H9 (cell line): ENCODE measurements at regions not wholly inside any gene's neighbourhood (a gene's known extent, or its start where the extent isn't known, plus 50 kb on each side); places are given as distances from the start of the nearest gene placed in this dataset.
"Not testable (repeated sequence)": the region's sequence is repeated elsewhere in the genome, so short reads cannot be mapped to it uniquely, and the experiment has no call there.

Source experiments
- DNase-seq: peaks from one replicate; pipeline ENCODE4 v3.0.0-alpha.2; 2017
- H2AFZ ChIP-seq: one replicate; pipeline ENCODE4 v1.6.1; 2013; ENCODE audit warnings: mild to moderate bottlenecking, low read length, control low read depth, moderate library complexity
- H2AK5ac ChIP-seq: 2 replicates; pipeline ENCODE4 v1.6.1; 2013; ENCODE audit warnings: low read length, control low read depth, mixed read lengths; ENCODE audit not compliant: insufficient read length
- H2BK120ac ChIP-seq: one replicate; pipeline ENCODE4 v1.6.1; 2013; ENCODE audit warnings: low read depth, mild to moderate bottlenecking, low read length, control low read depth, inconsistent platforms; ENCODE audit not compliant: poor library complexity, severe bottlenecking
- H2BK12ac ChIP-seq: 2 replicates; pipeline ENCODE4 v1.6.1; 2013; ENCODE audit warnings: low read length, control low read depth, mixed read lengths, low read depth; ENCODE audit not compliant: insufficient read length
- H2BK15ac ChIP-seq: 2 replicates; pipeline ENCODE4 v1.6.1; 2013; ENCODE audit warnings: low read depth, low read length, control low read depth
- H2BK20ac ChIP-seq: one replicate; pipeline ENCODE4 v1.6.1; 2013; ENCODE audit warnings: low read depth, mild to moderate bottlenecking, low read length, control low read depth, inconsistent platforms; ENCODE audit not compliant: poor library complexity, severe bottlenecking
- H2BK5ac ChIP-seq: 2 replicates; pipeline ENCODE4 v1.6.1; 2013; ENCODE audit warnings: low read length, control low read depth, mixed read lengths; ENCODE audit not compliant: insufficient read length
- H3K14ac ChIP-seq: 2 replicates; pipeline ENCODE4 v1.6.1; 2013; ENCODE audit warnings: low read length, control low read depth; ENCODE audit not compliant: insufficient read depth
- H3K18ac ChIP-seq: 2 replicates; pipeline ENCODE4 v1.6.1; 2013; ENCODE audit warnings: low read depth, mild to moderate bottlenecking, mixed read lengths, low read length, control low read depth; ENCODE audit not compliant: insufficient read length
- H3K23ac ChIP-seq: 2 replicates; pipeline ENCODE4 v1.6.1; 2013; ENCODE audit warnings: low read length, control low read depth, mixed read lengths, low read depth; ENCODE audit not compliant: insufficient read length
- H3K23me2 ChIP-seq: 2 replicates; pipeline ENCODE4 v1.6.1; 2013; ENCODE audit warnings: low read depth, mild to moderate bottlenecking, mixed read lengths, low read length, control low read depth; ENCODE audit not compliant: insufficient read length, poor library complexity, severe bottlenecking
- H3K27ac ChIP-seq: 2 replicates; pipeline ENCODE4 v1.5.1; 2013; ENCODE audit warnings: low read length, control low read depth, mixed read lengths, low read depth; ENCODE audit not compliant: insufficient read length
- H3K27me3 ChIP-seq: 2 replicates; pipeline ENCODE4 v1.6.1; 2013; ENCODE audit warnings: low read length, control low read depth, inconsistent platforms; ENCODE audit not compliant: insufficient read depth
- H3K4ac ChIP-seq: 2 replicates; pipeline ENCODE4 v1.6.1; 2013; ENCODE audit warnings: low read depth, mild to moderate bottlenecking, control low read depth, inconsistent platforms, low read length, moderate library complexity
- H3K4me1 ChIP-seq: 2 replicates; pipeline ENCODE4 v1.6.1; 2013; ENCODE audit warnings: low read length, control low read depth, inconsistent platforms; ENCODE audit not compliant: insufficient read depth
- H3K4me2 ChIP-seq: 2 replicates; pipeline ENCODE4 v1.6.1; 2013; ENCODE audit warnings: low read length, control low read depth, mixed read lengths; ENCODE audit not compliant: insufficient read length, insufficient read depth
- H3K56ac ChIP-seq: 2 replicates; pipeline ENCODE4 v1.6.1; 2013; ENCODE audit warnings: low read depth, mild to moderate bottlenecking, mixed read lengths, low read length, control low read depth; ENCODE audit not compliant: insufficient read length
- H3K79me1 ChIP-seq: 2 replicates; pipeline ENCODE4 v1.6.1; 2013; ENCODE audit warnings: low read depth, mild to moderate bottlenecking, moderate library complexity, low read length, control low read depth, inconsistent platforms; ENCODE audit not compliant: insufficient read depth, poor library complexity, severe bottlenecking
- H3K79me2 ChIP-seq: 2 replicates; pipeline ENCODE4 v1.6.1; 2013; ENCODE audit warnings: low read length, control low read depth, inconsistent platforms; ENCODE audit not compliant: insufficient read depth
- H3K9ac ChIP-seq: 2 replicates; pipeline ENCODE4 v1.6.1; 2013; ENCODE audit warnings: low read length, control low read depth, mixed read lengths; ENCODE audit not compliant: insufficient read length; ENCODE audit errors: extremely low read depth
- H3K9me3 ChIP-seq: one replicate; pipeline ENCODE4 v1.6.1; 2013; ENCODE audit warnings: low read depth, low read length, inconsistent platforms; ENCODE audit not compliant: control insufficient read depth
- H3T11ph ChIP-seq: one replicate; pipeline ENCODE4 v1.6.1; 2013; ENCODE audit warnings: mild to moderate bottlenecking, low read length, control low read depth, inconsistent platforms
- H4K20me1 ChIP-seq: one replicate; pipeline ENCODE4 v1.6.1; 2013; ENCODE audit not compliant: control insufficient read depth, insufficient read length, insufficient read depth
- H4K5ac ChIP-seq: 2 replicates; pipeline ENCODE4 v1.6.1; 2013; ENCODE audit warnings: low read depth, mild to moderate bottlenecking, mixed read lengths, low read length, control low read depth; ENCODE audit not compliant: insufficient read length
- H4K8ac ChIP-seq: replicated peaks from 2 replicates; pipeline ENCODE4 v1.6.1; 2013; ENCODE audit warnings: low read length, control low read depth, mixed read lengths, low read depth; ENCODE audit not compliant: insufficient read length
- H4K91ac ChIP-seq: 2 replicates; pipeline ENCODE4 v1.6.1; 2013; ENCODE audit warnings: low read depth, mild to moderate bottlenecking, moderate library complexity, mixed read lengths, low read length, control low read depth; ENCODE audit not compliant: insufficient read length
- H3K27ac Mint-ChIP-seq, 3 experiments: 2 replicates in 2 of 3; 3 replicates in 1 of 3; pipeline ENCODE4 v1.8.0; 2020 to 2021; ENCODE audit warnings: mixed read lengths in 3 of 3, mild to moderate bottlenecking in 1 of 3, moderate library complexity in 1 of 3
- H3K27me3 Mint-ChIP-seq: 2 replicates; pipeline ENCODE4 v1.8.0; 2021; ENCODE audit warnings: low read depth, mild to moderate bottlenecking, moderate library complexity, mixed read lengths
- H3K36me3 Mint-ChIP-seq, 3 experiments: 2 replicates in 2 of 3; 3 replicates in 1 of 3; pipeline ENCODE4 v1.8.0; 2020 to 2021; ENCODE audit warnings: low read depth in 3 of 3, mixed read lengths in 3 of 3; ENCODE audit not compliant: insufficient read depth in 1 of 3
- H3K4me1 Mint-ChIP-seq, 2 experiments: 2 replicates each; pipeline ENCODE4 v1.8.0; 2020; ENCODE audit warnings: mixed read lengths in 2 of 2
- H3K4me3 Mint-ChIP-seq, 2 experiments: 2 replicates in 1 of 2; 3 replicates in 1 of 2; pipeline ENCODE4 v1.8.0; 2020 to 2021; ENCODE audit warnings: mild to moderate bottlenecking in 2 of 2, mixed read lengths in 2 of 2, moderate library complexity in 1 of 2
- H3K9me3 Mint-ChIP-seq, 2 experiments: 2 replicates in 1 of 2; 3 replicates in 1 of 2; pipeline ENCODE4 v1.8.0; 2020; ENCODE audit warnings: mild to moderate bottlenecking in 2 of 2, mixed read lengths in 2 of 2, moderate library complexity in 1 of 2
- CTCF ChIP-seq: fragments of 200-600 bp; sonication (generic); conservative IDR thresholded peaks from 3 replicates; pipeline ENCODE4 v1.8.0; 2021; ENCODE audit warnings: antibody characterized with exemption, mild to moderate bottlenecking
- WGBS: extraction: QIAGEN DNeasy Blood & Tissue Kit; methylation state at CpG from one replicate; pipeline ENCODE4 v1.1.7; 2013; ENCODE audit warnings: missing lambda C conversion rate, low lambda C conversion rate, mixed read lengths; ENCODE audit not compliant: insufficient read length; ENCODE audit errors: extremely low coverage; 5-methylcytosine and 5-hydroxymethylcytosine counted together

- Histone ChIP-seq H3K18ac (no peak overlapping the region), H4K20me1 (no peaks in the 10 kb centered on the region), H2BK15ac (no peak overlapping the region), H3K4me2 (no peak overlapping the region), H3K56ac (no peak overlapping the region), H3K9ac (no peak overlapping the region), H2BK120ac (no peak overlapping the region), H3K79me1 (no peaks in the 10 kb centered on the region), H3K23ac (no peak overlapping the region), H4K5ac (no peak overlapping the region), H2BK12ac (no peak overlapping the region), H3K4ac (no peak overlapping the region), H2BK5ac (no peak overlapping the region), H4K8ac (no peak overlapping the region), H2AFZ (no peak overlapping the region), H2BK20ac (no peak overlapping the region), H3K27ac (no peak overlapping the region), H3K4me1 (no peaks in the 10 kb centered on the region), H3K79me2 (no peaks in the 10 kb centered on the region), H3K14ac (no peak overlapping the region), H3K9me3 (no peaks in the 10 kb centered on the region), H2AK5ac (no peak overlapping the region), H3T11ph (no peak overlapping the region), H3K23me2 (no peaks in the 10 kb centered on the region), H3K27me3 (no peaks in the 10 kb centered on the region), H4K91ac (no peak overlapping the region)
- peak; percentile 18 for DNase-seq
- no peak overlapping the region for H3K4me3 Mint-ChIP-seq
- H3K27me3 Mint-ChIP-seq: peaks cover 2% of the 10 kb centered on the region
- no peak for TF ChIP-seq CTCF
- H3K27ac Mint-ChIP-seq: no peak overlapping the region
- H3K36me3 Mint-ChIP-seq: peaks cover 0 to 3% (median 0%) of the 10 kb centered on the region in 3 experiments; a peak in 2 of 7 replicates
- H3K4me1 Mint-ChIP-seq: no peaks in the 10 kb centered on the region
- peaks cover 33 to 46% of the 10 kb centered on the region in 2 experiments for H3K9me3 Mint-ChIP-seq
- no CpG with 5 or more reads among the region's 6 CpGs for WGBS
These were observed 344.1 kb upstream of the PLGLB2 start for GRCh38 chr2:87403893-87404175.

- H3K23ac ChIP-seq, H3K27ac Mint-ChIP-seq, H2BK15ac ChIP-seq, H3K27me3 Mint-ChIP-seq, H3K23me2 ChIP-seq, H4K20me1 ChIP-seq, H4K91ac ChIP-seq, H3K79me1 ChIP-seq, H3K79me2 ChIP-seq, H3K4me1 Mint-ChIP-seq, H3K14ac ChIP-seq, H3K56ac ChIP-seq, H2BK120ac ChIP-seq, H4K5ac ChIP-seq, H3K4me3 Mint-ChIP-seq, H3K4ac ChIP-seq, H3K27ac ChIP-seq, H3K4me1 ChIP-seq, H2BK5ac ChIP-seq, H3K36me3 Mint-ChIP-seq, H3K9me3 ChIP-seq, H3K27me3 ChIP-seq, H2AFZ ChIP-seq, H2BK12ac ChIP-seq, H2BK20ac ChIP-seq, H3T11ph ChIP-seq, H3K4me2 ChIP-seq, H2AK5ac ChIP-seq, DNase-seq, H4K8ac ChIP-seq, H3K9ac ChIP-seq, H3K18ac ChIP-seq: not testable (repeated sequence)
- H3K9me3 Mint-ChIP-seq: peaks cover 31 to 44% of the 10 kb centered on the region in 2 experiments
- no CpG with 5 or more reads among the region's 22 CpGs for WGBS
These were observed 343.3 kb upstream of the PLGLB2 start for GRCh38 chr2:87404411-87405255.
